Natural killer cell (primary cell): ENCODE measurements at regions not wholly inside any gene's neighbourhood (a gene's known extent, or its start where the extent isn't known, plus 50 kb on each side); places are given as distances from the start of the nearest gene placed in this dataset.
"Not testable (repeated sequence)": the region's sequence is repeated elsewhere in the genome, so short reads cannot be mapped to it uniquely, and the experiment has no call there.

Source experiments
- ATAC-seq, 3 donors: fragments of 150-1000 bp in 2 of 3; fragments of 200-7000 bp in 1 of 3; cut with Tn5 transposase; 1 replicate in 1 of 3; 2 replicates in 2 of 3; pipeline ENCODE4 v1.10.0; 2021; ENCODE audit warnings: mild to moderate bottlenecking in 2 of 3, moderate library complexity in 2 of 3
- DNase-seq, 2 donors: peaks; one replicate each; pipeline versions ENCODE4 v3.0.0 to v3.0.0-alpha.2; 2013 to 2021; ENCODE audit warnings: mixed read lengths in 1 of 2
- H3K27ac ChIP-seq: one replicate; pipeline ENCODE4 v1.5.1; 2013; ENCODE audit warnings: mild to moderate bottlenecking, low read length
- H3K27me3 ChIP-seq: one replicate; pipeline ENCODE4 v1.6.1; 2013; ENCODE audit warnings: low read length; ENCODE audit not compliant: control insufficient read depth, insufficient read depth
- H3K36me3 ChIP-seq: one replicate; pipeline ENCODE4 v1.6.1; 2013; ENCODE audit warnings: low read length; ENCODE audit not compliant: control insufficient read depth, insufficient read depth
- H3K4me1 ChIP-seq: one replicate; pipeline ENCODE4 v1.6.1; 2013; ENCODE audit warnings: low read length; ENCODE audit not compliant: control insufficient read depth, insufficient read depth
- H3K4me3 ChIP-seq: one replicate; pipeline ENCODE4 v1.5.1; 2013; ENCODE audit warnings: low read length
- H3K9me3 ChIP-seq: one replicate; pipeline ENCODE4 v1.6.1; 2013; ENCODE audit warnings: low read length; ENCODE audit not compliant: control insufficient read depth, insufficient read depth
- H3K27ac Mint-ChIP-seq, 2 donors: one replicate each; pipeline ENCODE4 v1.8.0; 2022; ENCODE audit warnings: mild to moderate bottlenecking in 2 of 2, mixed read lengths in 2 of 2, moderate library complexity in 1 of 2
- H3K27me3 Mint-ChIP-seq, 2 donors: one replicate each; pipeline ENCODE4 v1.8.0; 2022; ENCODE audit warnings: low read depth in 2 of 2, mixed read lengths in 2 of 2
- H3K36me3 Mint-ChIP-seq: one replicate; pipeline ENCODE4 v1.8.0; 2022; ENCODE audit warnings: mixed read lengths
- H3K4me1 Mint-ChIP-seq, 2 donors: one replicate each; pipeline ENCODE4 v1.8.0; 2022; ENCODE audit warnings: mixed read lengths in 2 of 2
- H3K4me3 Mint-ChIP-seq: one replicate; pipeline ENCODE4 v1.8.0; 2022; ENCODE audit warnings: mild to moderate bottlenecking, moderate library complexity, mixed read lengths
- H3K9me3 Mint-ChIP-seq, 2 donors: one replicate each; pipeline ENCODE4 v1.8.0; 2022; ENCODE audit warnings: mixed read lengths in 2 of 2
- WGBS: methylation state at CpG from one replicate; pipeline ENCODE4 v1.1.7; 2013; ENCODE audit warnings: missing lambda C conversion rate; ENCODE audit not compliant: insufficient coverage; 5-methylcytosine and 5-hydroxymethylcytosine counted together
- intact Hi-C: fragments of 100-400 bp; cut with micrococcal nuclease; formaldehyde crosslinking; loops from one replicate; pipeline ENCODE4 v1.14.2; 2022

- H3K4me3 Mint-ChIP-seq, H3K4me1 Mint-ChIP-seq, H3K9me3 Mint-ChIP-seq, H3K4me1 ChIP-seq, ATAC-seq, H3K27ac ChIP-seq, H3K9me3 ChIP-seq, H3K4me3 ChIP-seq, DNase-seq, intact Hi-C loops, H3K36me3 Mint-ChIP-seq, H3K27me3 ChIP-seq, H3K36me3 ChIP-seq, H3K27ac Mint-ChIP-seq, H3K27me3 Mint-ChIP-seq: not testable (repeated sequence)
- WGBS = no CpG with 5 or more reads among the region's 7 CpGs
Measured at GRCh38 chr2:87658357-87658756, 89.5 kb upstream of the PLGLB2 start.

- ATAC-seq, H3K4me1 Mint-ChIP-seq, H3K4me3 Mint-ChIP-seq, H3K9me3 Mint-ChIP-seq, H3K27me3 ChIP-seq, H3K36me3 ChIP-seq, H3K9me3 ChIP-seq, H3K27ac ChIP-seq, H3K4me3 ChIP-seq, intact Hi-C loops, H3K27me3 Mint-ChIP-seq, DNase-seq, H3K27ac Mint-ChIP-seq, H3K36me3 Mint-ChIP-seq, H3K4me1 ChIP-seq: not testable (repeated sequence)
- 77% methylated on average over 3 of the region's 6 CpGs for whole genome bisulfite sequencing
Measured at GRCh38 chr2:87658976-87659375, 88.9 kb upstream of the PLGLB2 start.

GRCh38 chr2:87660164-87660563 is 87.7 kb upstream of the PLGLB2 start:
- H3K9me3 ChIP-seq, DNase-seq, H3K27me3 Mint-ChIP-seq, H3K9me3 Mint-ChIP-seq, H3K4me1 Mint-ChIP-seq, H3K27ac ChIP-seq, H3K4me3 ChIP-seq, intact Hi-C loops, H3K4me3 Mint-ChIP-seq, H3K36me3 Mint-ChIP-seq, H3K27ac Mint-ChIP-seq, H3K36me3 ChIP-seq, ATAC-seq, H3K27me3 ChIP-seq, H3K4me1 ChIP-seq: not testable (repeated sequence)
- WGBS = 96% methylated on average over 6 of the region's 10 CpGs

DNA sequence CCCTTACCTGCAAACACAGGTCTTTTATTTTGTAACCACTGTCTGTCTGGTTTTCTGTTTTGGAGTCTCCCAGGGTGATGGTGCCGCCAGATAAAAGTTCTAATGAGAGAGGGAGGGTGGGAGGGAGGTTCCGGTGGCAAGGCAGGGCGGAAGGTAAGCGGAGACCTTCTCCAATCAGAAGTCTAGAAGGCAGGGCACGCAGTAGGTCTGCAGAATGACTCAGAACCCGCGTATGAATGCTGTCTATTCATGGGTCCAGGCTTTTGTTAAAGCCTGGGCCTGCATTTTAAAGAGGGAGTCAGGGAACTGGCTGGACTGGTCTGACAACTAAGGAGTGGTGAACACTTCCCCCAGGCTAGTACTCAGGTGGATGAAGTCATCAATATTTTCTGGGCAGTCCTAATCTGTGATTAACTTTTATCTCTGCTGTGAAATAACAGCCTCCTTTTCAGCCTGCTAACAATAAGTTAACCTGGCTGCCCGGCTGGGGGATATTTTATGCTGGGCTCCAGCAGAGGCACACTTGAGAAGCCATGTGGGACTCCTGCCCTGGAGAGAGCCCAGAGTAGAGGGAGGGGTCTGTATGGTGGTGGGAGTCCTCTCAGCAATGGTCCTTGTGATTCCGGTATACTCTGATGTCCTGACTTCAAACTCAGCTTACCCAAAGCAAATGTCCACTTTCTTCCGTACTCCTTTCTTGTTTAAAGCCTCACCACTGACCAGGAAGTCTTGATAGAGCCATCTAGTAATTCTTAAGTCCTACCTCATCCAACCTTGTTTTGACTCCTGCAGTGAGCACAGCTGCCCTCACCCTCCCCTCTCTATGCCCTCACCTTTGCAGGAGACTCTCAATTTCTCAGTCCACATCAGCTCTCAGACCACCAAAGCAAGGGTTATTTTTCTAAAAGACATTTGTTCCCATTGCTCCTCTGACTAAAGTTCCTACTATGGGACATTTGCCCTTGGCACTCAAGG is 85.3 kb upstream of the PLGLB2 start:
- H3K4me3 Mint-ChIP-seq, H3K36me3 ChIP-seq, intact Hi-C loops, ATAC-seq, H3K4me1 ChIP-seq, H3K4me1 Mint-ChIP-seq, H3K27ac Mint-ChIP-seq, DNase-seq, H3K9me3 ChIP-seq, H3K9me3 Mint-ChIP-seq, H3K27me3 Mint-ChIP-seq, H3K27me3 ChIP-seq, H3K36me3 Mint-ChIP-seq, H3K27ac ChIP-seq, H3K4me3 ChIP-seq: not testable (repeated sequence)
- 95% methylated on average over 6 of the region's 10 CpGs for WGBS

DNA sequence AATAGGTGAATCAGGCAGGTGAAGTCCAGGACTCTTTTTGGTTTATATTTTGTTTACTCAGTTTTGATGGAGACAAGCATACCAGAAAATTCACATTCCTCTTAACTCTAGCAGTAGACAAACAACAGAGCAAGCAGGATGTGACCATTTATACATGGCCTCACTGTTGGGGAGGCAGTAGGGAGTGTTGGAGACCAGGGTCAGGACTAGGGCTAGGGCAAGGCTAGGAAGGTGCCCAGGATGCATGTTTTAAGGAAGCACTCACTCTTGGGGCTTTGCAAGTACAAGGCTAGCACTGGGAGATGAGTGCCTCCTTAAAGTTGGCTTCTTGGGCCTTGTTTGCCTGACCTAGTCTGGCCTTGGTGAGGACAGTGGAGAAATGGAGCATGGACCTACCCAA is 84.5 kb upstream of the PLGLB2 start:
- H3K27ac ChIP-seq, H3K4me3 Mint-ChIP-seq, H3K9me3 ChIP-seq, H3K27me3 ChIP-seq, H3K27ac Mint-ChIP-seq, intact Hi-C loops, H3K27me3 Mint-ChIP-seq, H3K36me3 ChIP-seq, ATAC-seq, H3K4me1 Mint-ChIP-seq, DNase-seq, H3K4me1 ChIP-seq, H3K9me3 Mint-ChIP-seq, H3K36me3 Mint-ChIP-seq, H3K4me3 ChIP-seq: not testable (repeated sequence)

GRCh38 chr2:87667027-87667426 is 80.9 kb upstream of the PLGLB2 start:
- H3K9me3 Mint-ChIP-seq, H3K36me3 Mint-ChIP-seq, H3K27me3 ChIP-seq, intact Hi-C loops, ATAC-seq, H3K4me3 Mint-ChIP-seq, H3K27ac ChIP-seq, DNase-seq, H3K27ac Mint-ChIP-seq, H3K27me3 Mint-ChIP-seq, H3K36me3 ChIP-seq, H3K9me3 ChIP-seq, H3K4me1 ChIP-seq, H3K4me3 ChIP-seq, H3K4me1 Mint-ChIP-seq: not testable (repeated sequence)

GRCh38 chr2:87668361-87668760 is 79.5 kb upstream of the PLGLB2 start:
- H3K4me1 ChIP-seq, H3K27ac ChIP-seq, H3K27ac Mint-ChIP-seq, intact Hi-C loops, H3K27me3 Mint-ChIP-seq, H3K4me1 Mint-ChIP-seq, H3K27me3 ChIP-seq, H3K36me3 ChIP-seq, H3K4me3 ChIP-seq, H3K9me3 Mint-ChIP-seq, H3K9me3 ChIP-seq, H3K36me3 Mint-ChIP-seq, ATAC-seq, DNase-seq, H3K4me3 Mint-ChIP-seq: not testable (repeated sequence)
- WGBS = no CpG with 5 or more reads among the region's 5 CpGs

DNA sequence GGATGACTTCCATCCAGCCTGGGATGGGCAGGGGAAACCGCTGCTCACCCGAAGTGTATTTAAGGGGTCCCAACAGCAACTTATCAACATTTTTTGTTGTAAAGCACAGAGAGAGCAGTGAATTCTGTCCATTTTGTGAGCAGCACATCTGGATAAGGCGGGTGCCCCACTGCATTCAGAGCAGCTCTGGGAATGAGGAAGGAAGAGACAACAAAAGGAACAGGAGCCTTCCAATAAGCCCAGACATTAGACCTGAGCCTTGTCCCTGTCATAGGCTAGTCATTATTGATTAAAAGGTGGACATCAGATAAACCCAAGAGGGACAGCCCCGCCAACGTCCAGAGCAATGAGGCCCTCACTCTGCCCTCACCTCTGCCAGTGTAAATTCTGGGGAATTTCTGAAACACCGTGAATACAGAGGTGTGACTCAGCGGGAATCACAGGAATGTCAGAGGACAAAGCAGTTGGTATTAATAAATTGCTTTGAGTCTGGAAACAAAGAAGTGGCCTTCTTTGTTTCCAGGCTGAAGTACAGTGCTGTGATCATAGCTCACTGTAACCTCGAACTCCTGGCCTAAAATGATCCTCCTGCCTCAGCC is 78.2 kb upstream of the PLGLB2 start:
- not testable (repeated sequence) for H3K36me3 Mint-ChIP-seq
- WGBS = 94% methylated on average over 2 of the region's 8 CpGs

More for the DNA sequence above, 78.2 kb upstream of the PLGLB2 start:
- H3K4me3 ChIP-seq, H3K4me1 ChIP-seq, H3K9me3 ChIP-seq, DNase-seq, H3K27me3 ChIP-seq, H3K4me1 Mint-ChIP-seq, H3K27ac ChIP-seq, H3K4me3 Mint-ChIP-seq, H3K36me3 ChIP-seq, H3K27ac Mint-ChIP-seq, ATAC-seq, H3K9me3 Mint-ChIP-seq, intact Hi-C loops, H3K27me3 Mint-ChIP-seq: not testable (repeated sequence)
